ENCODE measurements at regions not wholly inside any gene's neighbourhood (a gene's known extent, or its start where the extent isn't known, plus 50 kb on each side); places are given as distances from the start of the nearest gene placed in this dataset.

- H3K36me3 ChIP-seq = no peaks in the 10 kb centered on the region
- intact Hi-C loops (cut with DNase I) = no loop called here
- no peaks in the 10 kb centered on the region for H3K27me3 ChIP-seq
- H3K27ac ChIP-seq = no peak overlapping the region
- H3K9me3 ChIP-seq = peaks cover 12 to 14% (median 13%) of the 10 kb centered on the region in 4 donors
- DNase-seq = no peak
- no peaks in the 10 kb centered on the region for H3K4me1 ChIP-seq
- TF ChIP-seq POLR2A (IDR thresholded peaks at IDR 0.05) (no peak), EP300 (IDR thresholded peaks at IDR 0.05) (no peak), POLR2AphosphoS5 (IDR thresholded peaks at IDR 0.05) (no peak)
- TF ChIP-seq, protein P1, sequence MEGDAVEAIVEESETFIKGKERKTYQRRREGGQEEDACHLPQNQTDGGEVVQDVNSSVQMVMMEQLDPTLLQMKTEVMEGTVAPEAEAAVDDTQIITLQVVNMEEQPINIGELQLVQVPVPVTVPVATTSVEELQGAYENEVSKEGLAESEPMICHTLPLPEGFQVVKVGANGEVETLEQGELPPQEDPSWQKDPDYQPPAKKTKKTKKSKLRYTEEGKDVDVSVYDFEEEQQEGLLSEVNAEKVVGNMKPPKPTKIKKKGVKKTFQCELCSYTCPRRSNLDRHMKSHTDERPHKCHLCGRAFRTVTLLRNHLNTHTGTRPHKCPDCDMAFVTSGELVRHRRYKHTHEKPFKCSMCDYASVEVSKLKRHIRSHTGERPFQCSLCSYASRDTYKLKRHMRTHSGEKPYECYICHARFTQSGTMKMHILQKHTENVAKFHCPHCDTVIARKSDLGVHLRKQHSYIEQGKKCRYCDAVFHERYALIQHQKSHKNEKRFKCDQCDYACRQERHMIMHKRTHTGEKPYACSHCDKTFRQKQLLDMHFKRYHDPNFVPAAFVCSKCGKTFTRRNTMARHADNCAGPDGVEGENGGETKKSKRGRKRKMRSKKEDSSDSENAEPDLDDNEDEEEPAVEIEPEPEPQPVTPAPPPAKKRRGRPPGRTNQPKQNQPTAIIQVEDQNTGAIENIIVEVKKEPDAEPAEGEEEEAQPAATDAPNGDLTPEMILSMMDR (IDR thresholded peaks at IDR 0.05) = no peak
- no peak overlapping the region for H3K4me3 ChIP-seq
- WGBS, 2 donors = 57 to 72% methylated on average over 1 of the region's 1 CpG
Observed at GRCh38 chr1:61570191-61570590, 154.8 kb downstream of the TM2D1 start.

- H3K4me1 ChIP-seq = no peaks in the 10 kb centered on the region
- TF ChIP-seq POLR2AphosphoS5 (IDR thresholded peaks at IDR 0.05) = no peak
- TF ChIP-seq, protein P1 (IDR thresholded peaks at IDR 0.05) = no peak
- TF ChIP-seq EP300 (IDR thresholded peaks at IDR 0.05) = no peak
- no peak for TF ChIP-seq POLR2A (IDR thresholded peaks at IDR 0.05)
- no peak overlapping the region for H3K27ac ChIP-seq
- H3K4me3 ChIP-seq = no peak overlapping the region
- H3K9me3 ChIP-seq = peaks cover 12 to 16% (median 13%) of the 10 kb centered on the region in 4 donors
- intact Hi-C loops (cut with DNase I) = no loop called here
- 83 to 84% methylated on average over 2 of the region's 2 CpGs for WGBS, 2 donors
- no peaks in the 10 kb centered on the region for H3K36me3 ChIP-seq
- no peak for DNase-seq
- H3K27me3 ChIP-seq = no peaks in the 10 kb centered on the region
Observed at GRCh38 chr1:61569303-61569621, 155.7 kb downstream of the TM2D1 start.

DNA sequence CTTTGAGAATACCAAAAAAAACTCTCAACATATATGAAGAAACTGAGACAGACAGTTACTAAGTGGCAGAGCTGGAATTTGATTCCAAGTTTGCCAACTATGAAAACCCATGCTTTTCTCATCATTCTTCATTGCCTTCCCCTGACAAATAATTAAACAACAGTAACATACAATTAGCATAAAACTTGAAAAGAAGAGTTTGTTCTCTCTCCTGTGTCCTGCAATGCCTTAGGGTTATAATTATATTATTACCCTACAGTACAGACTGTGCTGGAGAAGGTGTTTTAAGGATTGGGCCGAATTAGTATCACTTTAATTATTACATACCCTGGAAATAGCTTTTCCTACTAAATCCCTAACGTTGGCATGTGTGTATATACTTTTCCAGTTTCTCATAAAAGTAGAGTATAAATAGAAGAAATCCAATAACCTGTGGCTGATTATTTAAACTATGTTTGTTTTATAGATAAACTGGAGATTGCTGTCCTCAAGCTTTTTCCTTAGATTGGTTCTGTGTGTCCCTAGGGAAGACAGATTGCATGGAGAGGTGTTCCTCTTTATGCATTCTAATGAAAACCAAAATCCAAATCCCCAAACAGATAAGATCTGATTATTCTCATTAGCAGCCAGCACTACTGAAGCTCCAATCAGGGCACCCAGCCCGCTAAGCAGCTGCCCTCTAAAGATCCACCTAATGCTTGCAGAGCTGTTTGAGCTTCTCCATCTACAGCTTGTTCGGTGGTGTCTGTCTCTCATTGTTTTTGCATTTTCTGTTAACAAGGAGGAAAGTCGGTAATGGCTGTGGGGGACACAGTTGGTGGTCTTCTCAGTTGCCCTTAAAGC lies 156.3 kb downstream of the TM2D1 start:
- Histone ChIP-seq H3K9me3 (peaks cover 12 to 16% (median 13%) of the 10 kb centered on the region in 4 donors), H3K27ac (no peak overlapping the region), H3K4me1 (no peaks in the 10 kb centered on the region), H3K27me3 (no peaks in the 10 kb centered on the region), H3K4me3 (no peak overlapping the region), H3K36me3 (no peaks in the 10 kb centered on the region)
- intact Hi-C loops (cut with DNase I) = no loop called here
- 56 to 70% methylated on average over 5 of the region's 5 CpGs for WGBS, 2 donors
- DNase-seq = no peak
- TF ChIP-seq EP300 (IDR thresholded peaks at IDR 0.05) (no peak), POLR2A (IDR thresholded peaks at IDR 0.05) (no peak), POLR2AphosphoS5 (IDR thresholded peaks at IDR 0.05) (no peak)
- TF ChIP-seq, protein P1 (IDR thresholded peaks at IDR 0.05) = no peak

DNA sequence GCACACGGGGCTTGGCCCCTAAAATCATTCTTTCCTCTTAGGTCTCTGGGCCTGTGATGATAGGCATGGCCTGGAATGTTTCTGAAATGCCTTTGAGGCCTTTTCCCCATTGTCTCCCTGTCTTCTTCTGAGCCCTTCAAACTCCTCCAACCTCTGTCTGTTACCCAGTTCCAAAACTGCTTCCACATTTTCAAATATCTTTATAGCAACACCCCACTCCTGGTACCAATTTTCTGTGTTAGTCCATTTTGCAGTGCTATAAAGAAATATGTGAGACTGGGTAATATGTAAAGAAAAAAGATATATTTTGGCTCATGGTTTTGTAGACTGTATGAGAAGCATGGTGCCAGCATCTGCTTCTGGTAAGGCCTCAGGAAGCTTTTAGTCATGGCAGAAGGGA lies 158.8 kb downstream of the TM2D1 start:
- no peaks in the 10 kb centered on the region for H3K4me1 ChIP-seq
- TF ChIP-seq POLR2AphosphoS5 (IDR thresholded peaks at IDR 0.05) = no peak
- TF ChIP-seq, protein P1 (IDR thresholded peaks at IDR 0.05) = no peak
- no peak for TF ChIP-seq EP300 (IDR thresholded peaks at IDR 0.05)
- no peak for TF ChIP-seq POLR2A (IDR thresholded peaks at IDR 0.05)
- no peak overlapping the region for H3K27ac ChIP-seq
- no peak for DNase-seq
- H3K36me3 ChIP-seq = no peaks in the 10 kb centered on the region
- peaks cover 12 to 16% (median 13%) of the 10 kb centered on the region in 4 donors for H3K9me3 ChIP-seq
- no peaks in the 10 kb centered on the region for H3K27me3 ChIP-seq
- 95 to 98% methylated on average over 1 of the region's 1 CpG for WGBS, 2 donors
- H3K4me3 ChIP-seq = no peak overlapping the region
- intact Hi-C loops (cut with DNase I) = no loop called here

Data from sigmoid colon (tissue), 6 donors.